Omental fat pad (tissue), 3 donors: ENCODE measurements at regions not wholly inside any gene's neighbourhood (a gene's known extent, or its start where the extent isn't known, plus 50 kb on each side); places are given as distances from the start of the nearest gene placed in this dataset.

ENCODE experiments used
- ATAC-seq: fragments of 150-250 bp; one replicate; pipeline ENCODE4 v1.9.1; 2016; ENCODE audit warnings: mild to moderate bottlenecking, moderate library complexity; ENCODE audit not compliant: low FRiP score
- DNase-seq: peaks from one replicate; pipeline ENCODE4 v3.0.0-alpha.2; 2019; ENCODE audit warnings: low spot score
- TF ChIP-seq, protein P1 (sequence below), 3 donors: fragments of 450-650 bp; IDR thresholded peaks; one replicate each; pipeline ENCODE4 v1.5.1; 2016 to 2017; ENCODE audit warnings: antibody characterized with exemption in 3 of 3, mild to moderate bottlenecking in 3 of 3, moderate library complexity in 2 of 3

DNA sequence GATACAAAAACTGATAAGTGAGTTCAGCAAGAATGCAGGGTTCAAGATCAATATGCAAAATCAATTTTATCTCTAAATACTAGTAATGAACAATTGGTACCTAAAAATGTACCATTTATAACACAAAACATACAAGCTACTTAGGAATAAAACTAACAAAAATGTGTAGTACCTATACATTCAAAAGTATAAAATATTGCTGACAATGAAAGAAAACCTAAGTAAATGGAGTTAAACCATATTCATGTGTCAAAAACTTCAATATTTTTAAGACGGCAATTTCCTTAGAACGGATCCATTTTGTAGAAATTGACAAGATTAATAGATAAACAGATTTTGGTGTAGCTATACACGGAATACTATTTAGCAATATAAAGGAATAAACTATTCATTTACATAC lies 343.1 kb upstream of the CCDC54 start:
- TF ChIP-seq, protein P1, sequence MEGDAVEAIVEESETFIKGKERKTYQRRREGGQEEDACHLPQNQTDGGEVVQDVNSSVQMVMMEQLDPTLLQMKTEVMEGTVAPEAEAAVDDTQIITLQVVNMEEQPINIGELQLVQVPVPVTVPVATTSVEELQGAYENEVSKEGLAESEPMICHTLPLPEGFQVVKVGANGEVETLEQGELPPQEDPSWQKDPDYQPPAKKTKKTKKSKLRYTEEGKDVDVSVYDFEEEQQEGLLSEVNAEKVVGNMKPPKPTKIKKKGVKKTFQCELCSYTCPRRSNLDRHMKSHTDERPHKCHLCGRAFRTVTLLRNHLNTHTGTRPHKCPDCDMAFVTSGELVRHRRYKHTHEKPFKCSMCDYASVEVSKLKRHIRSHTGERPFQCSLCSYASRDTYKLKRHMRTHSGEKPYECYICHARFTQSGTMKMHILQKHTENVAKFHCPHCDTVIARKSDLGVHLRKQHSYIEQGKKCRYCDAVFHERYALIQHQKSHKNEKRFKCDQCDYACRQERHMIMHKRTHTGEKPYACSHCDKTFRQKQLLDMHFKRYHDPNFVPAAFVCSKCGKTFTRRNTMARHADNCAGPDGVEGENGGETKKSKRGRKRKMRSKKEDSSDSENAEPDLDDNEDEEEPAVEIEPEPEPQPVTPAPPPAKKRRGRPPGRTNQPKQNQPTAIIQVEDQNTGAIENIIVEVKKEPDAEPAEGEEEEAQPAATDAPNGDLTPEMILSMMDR (IDR thresholded peaks at IDR 0.05): no peak
- ATAC-seq: no peak
- DNase-seq: no peak

DNA sequence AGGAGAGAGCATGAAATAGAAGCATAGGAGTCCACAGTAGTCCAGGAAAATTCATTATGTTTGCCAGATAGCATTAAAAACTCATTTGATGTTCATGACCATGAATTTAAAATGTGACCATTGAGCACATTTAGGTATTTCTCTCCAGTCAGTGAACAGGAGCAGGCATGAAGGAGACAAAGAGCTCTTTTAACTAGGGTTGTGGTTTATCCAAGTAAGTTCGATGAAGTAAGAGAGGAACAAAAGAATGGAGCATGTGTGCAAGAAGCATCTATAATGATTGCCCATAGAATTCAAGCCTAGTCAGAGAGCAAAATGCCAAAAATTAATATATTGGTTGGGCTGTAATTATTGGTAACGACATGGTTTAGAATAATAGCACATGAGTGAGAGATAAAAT lies 342.1 kb upstream of the CCDC54 start:
- ATAC-seq (no peak), DNase-seq (no peak)
- TF ChIP-seq, protein P1 (IDR thresholded peaks at IDR 0.05): no peak

DNA sequence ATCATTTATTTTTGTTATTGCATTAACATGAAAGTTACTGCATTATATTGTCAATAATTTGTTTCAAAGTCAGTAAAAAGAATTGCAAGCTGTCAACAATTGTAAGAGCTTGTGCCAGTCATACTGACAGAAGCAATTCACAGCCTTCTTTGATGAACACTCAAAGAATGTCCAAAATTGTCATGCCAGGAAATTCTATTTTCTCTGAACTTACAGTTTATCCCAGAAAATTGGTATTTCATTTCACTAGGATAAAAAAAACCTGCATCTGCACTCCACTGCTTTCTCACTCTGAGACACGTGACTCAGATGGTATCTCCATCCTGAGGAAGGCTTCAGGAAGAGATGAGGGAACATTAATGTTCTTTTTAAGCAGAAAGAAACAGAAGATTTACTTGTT lies 332.6 kb upstream of the CCDC54 start:
- ATAC-seq (no peak), DNase-seq (no peak)
- TF ChIP-seq, protein P1 (IDR thresholded peaks at IDR 0.05): no peak

DNA sequence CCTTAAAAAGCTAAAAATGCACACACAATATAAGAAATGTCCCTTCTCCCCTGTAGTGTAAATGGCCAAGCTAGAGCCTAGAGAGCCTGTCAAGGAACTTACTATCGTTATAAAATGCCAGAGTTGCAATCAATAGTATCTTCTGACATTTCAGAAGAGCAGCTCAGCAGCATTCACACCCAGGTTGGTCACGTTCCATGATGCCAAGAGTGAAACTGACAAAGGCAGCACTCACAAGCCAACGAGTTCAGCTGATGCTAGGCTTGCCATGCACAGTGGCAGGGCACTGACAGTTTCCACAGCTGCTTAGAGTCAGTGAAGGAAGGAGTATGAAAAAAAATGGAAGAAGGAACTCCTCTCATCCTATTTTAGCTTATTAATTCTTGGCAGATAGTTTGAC lies 331.4 kb upstream of the CCDC54 start:
- TF ChIP-seq, protein P1 (IDR thresholded peaks at IDR 0.05): no peak
- no peak for ATAC-seq
- DNase-seq: no peak

DNA sequence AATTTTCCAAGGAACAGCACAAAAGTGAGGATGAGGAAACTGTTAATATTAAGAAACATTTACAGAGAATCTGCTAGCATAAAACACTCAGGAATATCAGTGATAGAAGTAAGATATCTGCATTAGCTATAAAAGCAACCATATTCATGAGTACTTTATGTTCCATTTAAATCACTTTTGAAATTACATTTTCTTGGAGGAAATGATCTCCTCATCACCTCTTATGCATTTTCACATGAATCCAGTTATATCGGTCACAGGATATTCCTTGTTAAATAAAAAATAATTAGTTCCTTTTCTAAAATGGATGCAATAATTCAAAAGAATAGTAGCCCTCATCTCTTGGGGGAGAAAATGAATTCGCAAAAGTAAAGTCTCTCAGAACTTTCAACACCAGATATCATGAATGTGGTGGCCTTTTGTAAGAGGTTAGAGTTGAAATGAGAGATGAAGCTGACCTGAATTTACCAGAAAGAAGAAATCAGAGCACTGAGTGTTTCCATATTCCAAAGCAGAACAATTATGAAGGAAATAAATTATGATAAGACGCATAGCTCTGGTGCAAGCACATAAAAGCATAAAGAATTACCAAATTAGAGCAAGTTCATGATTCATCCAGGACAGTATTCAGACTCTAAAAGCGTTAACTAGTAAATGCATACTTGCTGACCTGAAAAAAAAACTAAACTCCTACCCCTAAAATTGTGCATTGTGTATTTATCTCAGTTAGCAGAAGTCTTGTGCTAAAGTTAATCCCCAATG lies 321.9 kb upstream of the CCDC54 start:
- TF ChIP-seq, protein P1 (IDR thresholded peaks at IDR 0.05): no peak
- no peak for DNase-seq
- no peak for ATAC-seq

DNA sequence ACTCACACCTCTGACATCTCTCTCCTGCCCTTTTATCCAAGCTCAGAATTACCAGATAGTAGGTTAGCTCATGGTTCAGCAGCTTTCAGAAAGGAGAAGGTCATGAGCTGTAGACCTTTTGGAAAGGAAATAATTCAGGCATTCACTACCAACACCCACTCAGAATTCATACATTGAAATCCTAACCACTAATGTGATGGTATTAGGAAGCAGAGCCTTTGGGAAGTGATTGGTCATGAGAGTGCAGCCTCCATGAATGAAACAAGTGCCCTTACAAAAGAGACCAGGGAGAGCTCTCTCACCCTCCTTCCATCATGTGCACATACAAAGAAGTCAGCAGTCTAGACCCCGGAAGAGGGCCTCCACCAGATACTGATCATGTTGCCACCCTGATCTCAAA lies 315.8 kb upstream of the CCDC54 start:
- ATAC-seq (no peak), DNase-seq (no peak)
- TF ChIP-seq, protein P1 (IDR thresholded peaks at IDR 0.05): no peak

DNA sequence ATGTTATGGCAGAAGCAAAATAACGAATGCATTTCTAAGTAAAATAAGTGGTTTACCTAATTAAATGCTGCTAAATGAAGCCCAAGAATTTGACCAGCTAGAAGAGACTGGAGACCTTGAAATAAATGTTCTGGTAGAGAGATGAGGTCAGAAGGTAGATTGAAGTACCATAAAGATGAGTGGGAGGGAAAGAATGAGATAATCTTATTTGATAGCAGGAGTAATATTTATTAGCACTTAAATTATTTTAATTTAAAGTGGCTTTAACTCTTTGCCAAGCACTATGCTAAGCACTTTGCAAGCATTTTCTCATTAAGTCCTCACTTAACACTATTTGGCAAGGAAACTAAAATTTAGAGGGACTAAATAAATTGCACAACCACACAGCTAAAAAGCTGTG lies 314.9 kb upstream of the CCDC54 start:
- ATAC-seq: no peak
- no peak for DNase-seq
- TF ChIP-seq, protein P1 (IDR thresholded peaks at IDR 0.05): no peak
